ENCODE measurements at regions not wholly inside any gene's neighbourhood (a gene's known extent, or its start where the extent isn't known, plus 50 kb on each side); places are given as distances from the start of the nearest gene placed in this dataset.

GRCh38 chr2:67142741-67143140 lies 254.4 kb upstream of the ETAA1 start:
- ChIA-PET POLR2A (ENCODE audit: unreplicated experiment) (no interaction called here), CTCF (no interaction called here)
- no peak overlapping the region for H3K9ac ChIP-seq (ENCODE audit: low read depth, low read length)
- no peak overlapping the region for H3K4me2 ChIP-seq (ENCODE audit: low read depth, low read length)
- intact Hi-C loops (cut with micrococcal nuclease) (no loop called here), in situ Hi-C loops (cut with MboI; ENCODE audit: low sequenced_read_pairs) (no loop called here), dilution Hi-C loops (cut with HindIII; ENCODE audit: low sequenced_read_pairs, unreplicated experiment) (no loop called here)
- peaks cover 1% of the 10 kb centered on the region; the same call in 1 of the 2 replicates for H3K4me1 ChIP-seq (ENCODE audit: control insufficient read depth, insufficient read depth, low read length)
- H3K79me1 ChIP-seq (ENCODE audit: low read depth in 1 of 2, low read length in 2 of 2) = no peaks in the 10 kb centered on the region
- no peak overlapping the region for H3K23ac ChIP-seq (ENCODE audit: low read depth, low read length)
- no TSS peak for BruUV-seq (replicated peaks)
- no peak overlapping the region for H2AK9ac ChIP-seq (replicated peaks; ENCODE audit: low read depth, low read length, poor library complexity)
- no peaks in the 10 kb centered on the region for H4K20me1 ChIP-seq (ENCODE audit: insufficient read depth, low read length)
- no peaks in the 10 kb centered on the region for H3K36me3 ChIP-seq (ENCODE audit: control insufficient read depth, insufficient read depth, low read length)
- H3K14ac ChIP-seq (replicated peaks; ENCODE audit: low read depth, low read length) = no peak overlapping the region
- no peak overlapping the region for H2BK15ac ChIP-seq (ENCODE audit: low read depth, low read length)
- no CpG with 5 or more reads among the region's 2 CpGs for WGBS, 2 experiments (ENCODE audit: extremely low coverage in 2 of 2, insufficient read length in 1 of 2)
- no peak overlapping the region for H2AFZ ChIP-seq (replicated peaks; ENCODE audit: low read length, poor library complexity)
- H3K4me3 ChIP-seq (ENCODE audit: insufficient read depth, low read depth, low read length) = no peak overlapping the region
- no peaks in the 10 kb centered on the region for H3K9me1 ChIP-seq (ENCODE audit: insufficient read depth, low read length)
- DNase-seq (no peak), ATAC-seq (ENCODE audit: low read depth) (no peak)
- H3K18ac ChIP-seq (ENCODE audit: low read depth, low read length) = no peak overlapping the region
- no peak overlapping the region for H3K56ac ChIP-seq (ENCODE audit: extremely low read depth, insufficient read depth, low read length)
- H2BK120ac ChIP-seq (ENCODE audit: low read depth, low read length) = no peak overlapping the region
- H3K9me3 ChIP-seq (ENCODE audit: control insufficient read depth, insufficient read depth, low read length) = no peaks in the 10 kb centered on the region
- no peak overlapping the region for H4K8ac ChIP-seq (ENCODE audit: low read depth in 2 of 2, low read length in 2 of 2)
- H3K27ac ChIP-seq (ENCODE audit: insufficient read depth, low read length) = no peak overlapping the region
- H2AK5ac ChIP-seq (ENCODE audit: low read depth, low read length) = no peak overlapping the region
- no peak overlapping the region for H2BK20ac ChIP-seq (ENCODE audit: low read depth, low read length)
- H3K27me3 ChIP-seq (ENCODE audit: control insufficient read depth, insufficient read depth, low read length) = no peaks in the 10 kb centered on the region
- H4K91ac ChIP-seq (ENCODE audit: insufficient read depth, low read depth, low read length) = no peak overlapping the region
- no peak overlapping the region for H4K5ac ChIP-seq (ENCODE audit: low read depth, low read length)
- TF ChIP-seq MXI1 (IDR thresholded peaks at IDR 0.05; ENCODE audit: borderline replicate concordance, low read depth, low read length) (no peak), MAFK (IDR thresholded peaks at IDR 0.05; ENCODE audit: low read depth, low read length) (0 out of 2 replicates have a peak, but pooled peaks have one; percentile 5)
- H3K4ac ChIP-seq (ENCODE audit: low read depth, low read length) = no peak overlapping the region
- no peak overlapping the region for H2BK5ac ChIP-seq (ENCODE audit: low read depth, low read length, poor library complexity, severe bottlenecking)

Data from IMR-90 (cell line).